Neural cell (in vitro differentiated cells): ENCODE measurements at regions not wholly inside any gene's neighbourhood (a gene's known extent, or its start where the extent isn't known, plus 50 kb on each side); places are given as distances from the start of the nearest gene placed in this dataset.

Source experiments
- H2AFZ ChIP-seq: fragments of 200-600, 300-800 bp; sonication (generic), shearing (Covaris generic); 2 replicates; pipeline ENCODE4 v1.6.0; 2014; ENCODE audit warnings: low read depth, mild to moderate bottlenecking, antibody characterized with exemption, low read length, moderate library complexity
- H3F3A ChIP-seq: fragments of 200-600 bp; shearing (Covaris generic); 2 replicates; pipeline ENCODE4 v1.6.1; 2016; ENCODE audit warnings: mild to moderate bottlenecking, moderate library complexity, mixed read lengths, antibody characterized with exemption, low read length; ENCODE audit not compliant: insufficient read depth, poor library complexity, severe bottlenecking
- H3K27ac ChIP-seq: fragments of 200-600, 300-800 bp; sonication (generic), shearing (Covaris generic); 2 replicates; pipeline ENCODE4 v1.5.1; 2014; ENCODE audit warnings: mild to moderate bottlenecking, low read length, moderate library complexity
- H3K27me3 ChIP-seq: fragments of 300-800, 200-600 bp; sonication (generic), shearing (Covaris generic); 2 replicates; pipeline ENCODE4 v1.6.0; 2014; ENCODE audit warnings: mild to moderate bottlenecking, low read depth, low read length, moderate library complexity; ENCODE audit not compliant: insufficient read depth
- H3K36me3 ChIP-seq: fragments of 300-800, 200-600 bp; sonication (generic), shearing (Covaris generic); 2 replicates; pipeline ENCODE4 v1.5.1; 2014; ENCODE audit warnings: mild to moderate bottlenecking, antibody characterized with exemption, low read length, moderate library complexity; ENCODE audit not compliant: insufficient read depth
- H3K4me2 ChIP-seq: fragments of 300-800, 200-600 bp; sonication (generic), shearing (Covaris generic); 2 replicates; pipeline ENCODE4 v1.6.0; 2014; ENCODE audit warnings: mild to moderate bottlenecking, low read length
- H3K4me3 ChIP-seq: fragments of 300-800, 200-600 bp; sonication (generic), shearing (Covaris generic); 2 replicates; pipeline ENCODE4 v1.5.1; 2014; ENCODE audit warnings: mild to moderate bottlenecking, low read length, moderate library complexity
- H3K79me2 ChIP-seq: fragments of 200-600 bp; shearing (Covaris generic); replicated peaks from 2 replicates; pipeline ENCODE4 v1.6.0; 2014; ENCODE audit warnings: mild to moderate bottlenecking, low read length, moderate library complexity; ENCODE audit not compliant: insufficient read depth
- H3K9ac ChIP-seq: fragments of 300-800, 200-600 bp; sonication (generic), shearing (Covaris generic); 2 replicates; pipeline ENCODE4 v1.6.1; 2016; ENCODE audit warnings: mild to moderate bottlenecking, low read length, mixed read lengths
- H3K9me2 ChIP-seq: fragments of 200-600 bp; shearing (Covaris generic); 2 replicates; pipeline ENCODE4 v1.6.1; 2016; ENCODE audit warnings: mild to moderate bottlenecking, low read length, mixed read lengths; ENCODE audit not compliant: insufficient read depth
- H3K9me3 ChIP-seq: fragments of 200-600, 300-800 bp; sonication (generic), shearing (Covaris generic); 2 replicates; pipeline ENCODE4 v1.6.1; 2016; ENCODE audit warnings: mild to moderate bottlenecking, mixed run types, low read length, moderate library complexity, mixed read lengths
- H4K20me1 ChIP-seq: fragments of 200-600 bp; shearing (Covaris generic); 2 replicates; pipeline ENCODE4 v1.6.1; 2016; ENCODE audit warnings: mild to moderate bottlenecking, mixed run types; ENCODE audit not compliant: insufficient read depth
- CTCF ChIP-seq: fragments of 450-650 bp; IDR thresholded peaks from 2 replicates; pipeline ENCODE4 v1.5.1; 2014; ENCODE audit warnings: antibody characterized with exemption, mild to moderate bottlenecking, moderate library complexity; ENCODE audit not compliant: poor library complexity, severe bottlenecking
- EP300 ChIP-seq: fragments of 450-650 bp; conservative IDR thresholded peaks from 2 replicates; pipeline ENCODE4 v1.6.1; 2014; ENCODE audit warnings: antibody characterized with exemption, mild to moderate bottlenecking, moderate library complexity; ENCODE audit not compliant: poor library complexity, severe bottlenecking
- EZH2 ChIP-seq: fragments of 200-600, 300-800 bp; shearing (Covaris generic), sonication (generic); IDR thresholded peaks from 2 replicates; pipeline ENCODE4 v1.6.1; 2014; ENCODE audit warnings: antibody characterized with exemption, low read length, borderline replicate concordance, mild to moderate bottlenecking; ENCODE audit not compliant: insufficient read depth, poor library complexity, severe bottlenecking
- MXI1 ChIP-seq: fragments of 450-650 bp; conservative IDR thresholded peaks from 2 replicates; pipeline ENCODE4 v1.6.1; 2014; ENCODE audit warnings: antibody characterized with exemption, mild to moderate bottlenecking; ENCODE audit not compliant: poor library complexity, severe bottlenecking
- POLR2AphosphoS5 ChIP-seq: IDR thresholded peaks from 2 replicates; pipeline ENCODE4 v1.6.1; 2012
- RAD21 ChIP-seq: fragments of 450-650 bp; conservative IDR thresholded peaks from 2 replicates; pipeline ENCODE4 v1.6.1; 2014; ENCODE audit warnings: antibody characterized with exemption, mild to moderate bottlenecking, moderate library complexity
- REST ChIP-seq: IDR thresholded peaks from 2 replicates; pipeline ENCODE4 v1.6.1; 2012; ENCODE audit warnings: borderline replicate concordance
- SMC3 ChIP-seq: fragments of 450-650 bp; conservative IDR thresholded peaks from 2 replicates; pipeline ENCODE4 v1.6.1; 2014; ENCODE audit warnings: antibody characterized with exemption, mild to moderate bottlenecking, moderate library complexity; ENCODE audit not compliant: poor library complexity
- TAF1 ChIP-seq: IDR thresholded peaks from 2 replicates; pipeline ENCODE4 v1.6.1; 2012; ENCODE audit warnings: low read depth

DNA sequence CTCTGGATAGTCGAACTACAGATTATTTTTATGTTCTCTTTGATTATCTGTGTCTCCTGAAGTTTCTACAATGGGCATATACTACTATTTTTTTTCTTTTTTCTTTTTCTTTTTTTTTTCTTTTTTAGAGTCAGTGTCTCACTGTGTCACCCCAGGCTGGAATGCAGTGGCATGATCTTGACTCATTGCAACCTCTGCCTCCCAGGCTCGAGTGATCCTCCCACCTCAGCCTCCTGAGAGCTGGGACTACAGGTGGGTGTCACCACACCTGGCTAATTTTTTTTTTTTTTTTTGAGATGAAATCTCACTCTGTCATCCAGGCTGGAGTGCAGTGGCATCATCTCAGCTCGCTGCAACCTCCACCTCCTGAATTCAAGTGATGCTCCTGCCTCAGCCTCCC, 250.7 kb upstream of the KAZN start:
- Histone ChIP-seq H2AFZ (no peak overlapping the region), H3K27me3 (no peaks in the 10 kb centered on the region), H3K27ac (no peak overlapping the region), H3F3A (no peaks in the 10 kb centered on the region), H3K79me2 (no peaks in the 10 kb centered on the region), H3K4me2 (no peak overlapping the region), H3K36me3 (no peaks in the 10 kb centered on the region), H3K9me3 (no peaks in the 10 kb centered on the region), H3K9ac (no peak overlapping the region), H3K9me2 (no peaks in the 10 kb centered on the region), H3K4me3 (no peak overlapping the region), H4K20me1 (no peaks in the 10 kb centered on the region)
- TF ChIP-seq MXI1 (no peak), TAF1 (no peak), SMC3 (no peak), EZH2 (no peak), RAD21 (no peak), CTCF (no peak), REST (no peak), POLR2AphosphoS5 (no peak), EP300 (no peak)

GRCh38 chr1:14350197-14350596, 248.3 kb upstream of the KAZN start:
- H3K9ac ChIP-seq, result no peak overlapping the region
- no peak overlapping the region for H3K4me3 ChIP-seq
- H3K79me2 ChIP-seq, result no peaks in the 10 kb centered on the region
- no peaks in the 10 kb centered on the region for H3K36me3 ChIP-seq
- H3F3A ChIP-seq, result no peaks in the 10 kb centered on the region
- H3K27me3 ChIP-seq, result no peaks in the 10 kb centered on the region
- TF ChIP-seq MXI1 (no peak), CTCF (no peak), TAF1 (no peak), REST (no peak), EZH2 (no peak), RAD21 (no peak), POLR2AphosphoS5 (no peak), SMC3 (no peak), EP300 (no peak)
- H2AFZ ChIP-seq, result no peak overlapping the region
- H3K4me2 ChIP-seq, result no peak overlapping the region
- H3K9me2 ChIP-seq, result no peaks in the 10 kb centered on the region
- H3K9me3 ChIP-seq, result no peaks in the 10 kb centered on the region
- no peaks in the 10 kb centered on the region for H4K20me1 ChIP-seq
- H3K27ac ChIP-seq, result no peak overlapping the region
